H9 (cell line): ENCODE measurements at regions not wholly inside any gene's neighbourhood (a gene's known extent, or its start where the extent isn't known, plus 50 kb on each side); places are given as distances from the start of the nearest gene placed in this dataset.

Experiments used
- DNase-seq: peaks from one replicate; pipeline ENCODE4 v3.0.0-alpha.2; 2017
- H2AFZ ChIP-seq: one replicate; pipeline ENCODE4 v1.6.1; 2013; ENCODE audit warnings: mild to moderate bottlenecking, low read length, control low read depth, moderate library complexity
- H2AK5ac ChIP-seq: 2 replicates; pipeline ENCODE4 v1.6.1; 2013; ENCODE audit warnings: low read length, control low read depth, mixed read lengths; ENCODE audit not compliant: insufficient read length
- H2BK120ac ChIP-seq: one replicate; pipeline ENCODE4 v1.6.1; 2013; ENCODE audit warnings: low read depth, mild to moderate bottlenecking, low read length, control low read depth, inconsistent platforms; ENCODE audit not compliant: poor library complexity, severe bottlenecking
- H2BK12ac ChIP-seq: 2 replicates; pipeline ENCODE4 v1.6.1; 2013; ENCODE audit warnings: low read length, control low read depth, mixed read lengths, low read depth; ENCODE audit not compliant: insufficient read length
- H2BK15ac ChIP-seq: 2 replicates; pipeline ENCODE4 v1.6.1; 2013; ENCODE audit warnings: low read depth, low read length, control low read depth
- H2BK20ac ChIP-seq: one replicate; pipeline ENCODE4 v1.6.1; 2013; ENCODE audit warnings: low read depth, mild to moderate bottlenecking, low read length, control low read depth, inconsistent platforms; ENCODE audit not compliant: poor library complexity, severe bottlenecking
- H2BK5ac ChIP-seq: 2 replicates; pipeline ENCODE4 v1.6.1; 2013; ENCODE audit warnings: low read length, control low read depth, mixed read lengths; ENCODE audit not compliant: insufficient read length
- H3K14ac ChIP-seq: 2 replicates; pipeline ENCODE4 v1.6.1; 2013; ENCODE audit warnings: low read length, control low read depth; ENCODE audit not compliant: insufficient read depth
- H3K18ac ChIP-seq: 2 replicates; pipeline ENCODE4 v1.6.1; 2013; ENCODE audit warnings: low read depth, mild to moderate bottlenecking, mixed read lengths, low read length, control low read depth; ENCODE audit not compliant: insufficient read length
- H3K23ac ChIP-seq: 2 replicates; pipeline ENCODE4 v1.6.1; 2013; ENCODE audit warnings: low read length, control low read depth, mixed read lengths, low read depth; ENCODE audit not compliant: insufficient read length
- H3K23me2 ChIP-seq: 2 replicates; pipeline ENCODE4 v1.6.1; 2013; ENCODE audit warnings: low read depth, mild to moderate bottlenecking, mixed read lengths, low read length, control low read depth; ENCODE audit not compliant: insufficient read length, poor library complexity, severe bottlenecking
- H3K27ac ChIP-seq: 2 replicates; pipeline ENCODE4 v1.5.1; 2013; ENCODE audit warnings: low read length, control low read depth, mixed read lengths, low read depth; ENCODE audit not compliant: insufficient read length
- H3K27me3 ChIP-seq: 2 replicates; pipeline ENCODE4 v1.6.1; 2013; ENCODE audit warnings: low read length, control low read depth, inconsistent platforms; ENCODE audit not compliant: insufficient read depth
- H3K4ac ChIP-seq: 2 replicates; pipeline ENCODE4 v1.6.1; 2013; ENCODE audit warnings: low read depth, mild to moderate bottlenecking, control low read depth, inconsistent platforms, low read length, moderate library complexity
- H3K4me1 ChIP-seq: 2 replicates; pipeline ENCODE4 v1.6.1; 2013; ENCODE audit warnings: low read length, control low read depth, inconsistent platforms; ENCODE audit not compliant: insufficient read depth
- H3K4me2 ChIP-seq: 2 replicates; pipeline ENCODE4 v1.6.1; 2013; ENCODE audit warnings: low read length, control low read depth, mixed read lengths; ENCODE audit not compliant: insufficient read length, insufficient read depth
- H3K56ac ChIP-seq: 2 replicates; pipeline ENCODE4 v1.6.1; 2013; ENCODE audit warnings: low read depth, mild to moderate bottlenecking, mixed read lengths, low read length, control low read depth; ENCODE audit not compliant: insufficient read length
- H3K79me1 ChIP-seq: 2 replicates; pipeline ENCODE4 v1.6.1; 2013; ENCODE audit warnings: low read depth, mild to moderate bottlenecking, moderate library complexity, low read length, control low read depth, inconsistent platforms; ENCODE audit not compliant: insufficient read depth, poor library complexity, severe bottlenecking
- H3K79me2 ChIP-seq: 2 replicates; pipeline ENCODE4 v1.6.1; 2013; ENCODE audit warnings: low read length, control low read depth, inconsistent platforms; ENCODE audit not compliant: insufficient read depth
- H3K9ac ChIP-seq: 2 replicates; pipeline ENCODE4 v1.6.1; 2013; ENCODE audit warnings: low read length, control low read depth, mixed read lengths; ENCODE audit not compliant: insufficient read length; ENCODE audit errors: extremely low read depth
- H3K9me3 ChIP-seq: one replicate; pipeline ENCODE4 v1.6.1; 2013; ENCODE audit warnings: low read depth, low read length, inconsistent platforms; ENCODE audit not compliant: control insufficient read depth
- H3T11ph ChIP-seq: one replicate; pipeline ENCODE4 v1.6.1; 2013; ENCODE audit warnings: mild to moderate bottlenecking, low read length, control low read depth, inconsistent platforms
- H4K20me1 ChIP-seq: one replicate; pipeline ENCODE4 v1.6.1; 2013; ENCODE audit not compliant: control insufficient read depth, insufficient read length, insufficient read depth
- H4K5ac ChIP-seq: 2 replicates; pipeline ENCODE4 v1.6.1; 2013; ENCODE audit warnings: low read depth, mild to moderate bottlenecking, mixed read lengths, low read length, control low read depth; ENCODE audit not compliant: insufficient read length
- H4K8ac ChIP-seq: replicated peaks from 2 replicates; pipeline ENCODE4 v1.6.1; 2013; ENCODE audit warnings: low read length, control low read depth, mixed read lengths, low read depth; ENCODE audit not compliant: insufficient read length
- H4K91ac ChIP-seq: 2 replicates; pipeline ENCODE4 v1.6.1; 2013; ENCODE audit warnings: low read depth, mild to moderate bottlenecking, moderate library complexity, mixed read lengths, low read length, control low read depth; ENCODE audit not compliant: insufficient read length
- H3K27ac Mint-ChIP-seq, 3 experiments: 2 replicates in 2 of 3; 3 replicates in 1 of 3; pipeline ENCODE4 v1.8.0; 2020 to 2021; ENCODE audit warnings: mixed read lengths in 3 of 3, mild to moderate bottlenecking in 1 of 3, moderate library complexity in 1 of 3
- H3K27me3 Mint-ChIP-seq: 2 replicates; pipeline ENCODE4 v1.8.0; 2021; ENCODE audit warnings: low read depth, mild to moderate bottlenecking, moderate library complexity, mixed read lengths
- H3K36me3 Mint-ChIP-seq, 3 experiments: 2 replicates in 2 of 3; 3 replicates in 1 of 3; pipeline ENCODE4 v1.8.0; 2020 to 2021; ENCODE audit warnings: low read depth in 3 of 3, mixed read lengths in 3 of 3; ENCODE audit not compliant: insufficient read depth in 1 of 3
- H3K4me1 Mint-ChIP-seq, 2 experiments: 2 replicates each; pipeline ENCODE4 v1.8.0; 2020; ENCODE audit warnings: mixed read lengths in 2 of 2
- H3K4me3 Mint-ChIP-seq, 2 experiments: 2 replicates in 1 of 2; 3 replicates in 1 of 2; pipeline ENCODE4 v1.8.0; 2020 to 2021; ENCODE audit warnings: mild to moderate bottlenecking in 2 of 2, mixed read lengths in 2 of 2, moderate library complexity in 1 of 2
- H3K9me3 Mint-ChIP-seq, 2 experiments: 2 replicates in 1 of 2; 3 replicates in 1 of 2; pipeline ENCODE4 v1.8.0; 2020; ENCODE audit warnings: mild to moderate bottlenecking in 2 of 2, mixed read lengths in 2 of 2, moderate library complexity in 1 of 2
- CTCF ChIP-seq: fragments of 200-600 bp; sonication (generic); conservative IDR thresholded peaks from 3 replicates; pipeline ENCODE4 v1.8.0; 2021; ENCODE audit warnings: antibody characterized with exemption, mild to moderate bottlenecking
- WGBS: extraction: QIAGEN DNeasy Blood & Tissue Kit; methylation state at CpG from one replicate; pipeline ENCODE4 v1.1.7; 2013; ENCODE audit warnings: missing lambda C conversion rate, low lambda C conversion rate, mixed read lengths; ENCODE audit not compliant: insufficient read length; ENCODE audit errors: extremely low coverage; 5-methylcytosine and 5-hydroxymethylcytosine counted together

- Histone ChIP-seq H2BK120ac (no peak overlapping the region), H4K91ac (no peak overlapping the region), H3K18ac (no peak overlapping the region), H3K79me2 (no peaks in the 10 kb centered on the region), H2AFZ (no peak overlapping the region), H4K8ac (no peak overlapping the region), H2AK5ac (no peak overlapping the region), H4K5ac (no peak overlapping the region), H3K27me3 (no peaks in the 10 kb centered on the region; the same call in 1 of the 2 replicates), H3K23ac (no peak overlapping the region), H2BK5ac (no peak overlapping the region), H3K4ac (no peak overlapping the region), H2BK12ac (no peak overlapping the region), H3K14ac (no peak overlapping the region; the same call in 1 of the 2 replicates), H3K23me2 (no peaks in the 10 kb centered on the region), H4K20me1 (peaks cover 6% of the 10 kb centered on the region), H3K4me1 (no peaks in the 10 kb centered on the region), H3K79me1 (no peaks in the 10 kb centered on the region), H3T11ph (no peak overlapping the region), H3K9me3 (no peaks in the 10 kb centered on the region), H3K4me2 (no peak overlapping the region), H3K56ac (no peak overlapping the region), H3K9ac (no peak overlapping the region), H3K27ac (no peak overlapping the region), H2BK20ac (no peak overlapping the region), H2BK15ac (no peak overlapping the region)
- H3K27me3 Mint-ChIP-seq, result peaks cover 17% of the 10 kb centered on the region
- TF ChIP-seq CTCF, result no peak
- peaks cover 4 to 10% of the 10 kb centered on the region in 2 experiments; a peak in 3 of 5 replicates for H3K9me3 Mint-ChIP-seq
- H3K4me1 Mint-ChIP-seq, result peaks cover 0 to 11% of the 10 kb centered on the region in 2 experiments; a peak in 2 of 4 replicates
- no CpG with 5 or more reads among the region's 19 CpGs for WGBS
- no peak overlapping the region; a peak in 1 of 7 replicates for H3K27ac Mint-ChIP-seq
- no peak overlapping the region for H3K4me3 Mint-ChIP-seq
- DNase-seq, result no peak
- peaks cover 0 to 3% (median 3%) of the 10 kb centered on the region in 3 experiments; a peak in 4 of 7 replicates for H3K36me3 Mint-ChIP-seq
Observed at GRCh38 chr20:62569615-62570014, 72.7 kb upstream of the SLCO4A1 start.
